Duodenal mucosa (tissue), 2 donors: ENCODE measurements at regions not wholly inside any gene's neighbourhood (a gene's known extent, or its start where the extent isn't known, plus 50 kb on each side); places are given as distances from the start of the nearest gene placed in this dataset.

Experiments used
- H3K27ac ChIP-seq: one replicate; pipeline ENCODE4 v1.7.0; 2013; ENCODE audit warnings: low read depth, low read length
- H3K27me3 ChIP-seq, 2 donors: one replicate each; pipeline ENCODE4 v1.7.0; 2013; ENCODE audit warnings: low read length in 2 of 2, control low read depth in 1 of 2; ENCODE audit not compliant: insufficient read depth in 2 of 2, control insufficient read depth in 1 of 2
- H3K36me3 ChIP-seq, 2 donors: one replicate each; pipeline ENCODE4 v1.7.0; 2013; ENCODE audit warnings: low read length in 2 of 2, control low read depth in 1 of 2; ENCODE audit not compliant: insufficient read depth in 2 of 2, control insufficient read depth in 1 of 2
- H3K4me1 ChIP-seq, 2 donors: one replicate each; pipeline ENCODE4 v1.7.0; 2013; ENCODE audit warnings: low read length in 2 of 2, control low read depth in 1 of 2; ENCODE audit not compliant: insufficient read depth in 2 of 2, control insufficient read depth in 1 of 2
- H3K4me3 ChIP-seq, 2 donors: one replicate each; pipeline ENCODE4 v1.7.0; 2013; ENCODE audit warnings: low read length in 2 of 2, low read depth in 1 of 2
- H3K9ac ChIP-seq, 2 donors: one replicate each; pipeline ENCODE4 v1.7.0; 2013; ENCODE audit warnings: low read length in 2 of 2, low read depth in 1 of 2
- H3K9me3 ChIP-seq, 2 donors: one replicate each; pipeline ENCODE4 v1.7.0; 2013; ENCODE audit warnings: low read length in 2 of 2, control low read depth in 1 of 2; ENCODE audit not compliant: control insufficient read depth in 1 of 2

DNA sequence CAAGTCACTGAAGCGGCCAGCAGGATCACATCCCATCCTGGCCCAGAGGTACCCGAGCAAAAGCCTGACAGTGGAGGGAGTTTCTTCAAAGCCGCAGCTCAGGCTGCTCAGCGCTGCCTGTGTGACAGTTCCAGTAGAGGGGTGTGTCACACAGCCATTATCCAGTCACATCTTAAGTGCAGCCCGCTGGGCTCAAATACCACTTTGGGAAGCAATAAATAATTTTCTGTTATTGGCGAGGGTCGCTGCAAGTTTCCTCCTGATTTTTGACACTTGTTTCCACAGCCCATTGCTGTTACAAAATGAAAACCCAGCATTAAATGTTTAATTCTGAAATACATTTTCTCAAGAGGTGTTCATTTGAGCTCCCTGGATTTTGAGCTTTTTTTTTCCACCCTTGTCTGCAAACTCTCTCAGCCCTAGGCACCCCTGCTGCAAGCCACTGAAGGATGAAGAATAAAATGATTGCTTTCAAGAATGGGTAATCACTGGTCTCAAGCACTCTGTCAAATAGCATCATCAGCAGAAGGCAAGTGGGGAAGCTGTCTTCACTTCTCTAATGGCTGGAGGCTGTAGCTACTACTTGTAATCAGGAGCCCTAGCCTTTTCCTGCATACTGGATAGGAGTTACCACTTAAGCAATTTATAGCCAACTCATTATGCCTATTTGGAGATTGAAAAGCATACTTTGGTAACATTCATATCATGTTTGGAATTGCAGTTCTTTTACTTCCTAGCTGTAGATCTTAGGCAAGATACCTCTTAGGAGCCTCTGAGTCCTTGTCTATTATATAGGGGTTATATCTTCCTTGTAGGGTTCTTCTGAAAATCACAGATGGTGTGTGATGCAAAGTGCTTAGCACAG, 373.7 kb downstream of the METTL15 start:
- H3K4me3 ChIP-seq = no peak overlapping the region
- no peak overlapping the region for H3K27ac ChIP-seq
- H3K27me3 ChIP-seq = no peaks in the 10 kb centered on the region
- no peaks in the 10 kb centered on the region for H3K9me3 ChIP-seq
- no peak overlapping the region for H3K9ac ChIP-seq
- H3K36me3 ChIP-seq = no peaks in the 10 kb centered on the region
- H3K4me1 ChIP-seq = no peaks in the 10 kb centered on the region

DNA sequence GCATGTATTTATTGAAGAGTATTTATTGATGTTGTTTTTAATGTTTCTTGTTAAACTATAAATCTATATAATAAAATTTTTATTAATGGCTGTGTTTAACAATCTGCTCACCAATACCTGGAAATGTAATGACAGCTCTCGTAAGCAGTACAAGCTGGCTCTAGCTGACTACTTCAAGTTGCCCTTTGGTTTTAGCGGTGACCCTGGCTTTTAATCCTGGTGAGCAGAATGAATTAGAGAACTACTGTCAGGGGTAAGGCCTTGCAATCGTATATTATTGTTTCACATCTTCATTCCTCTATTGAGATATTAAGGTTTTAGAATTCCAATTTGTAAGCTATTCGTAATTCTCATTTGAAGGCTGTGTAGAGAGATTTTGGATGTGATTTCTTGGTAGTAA, 372.2 kb downstream of the METTL15 start:
- H3K36me3 ChIP-seq = no peaks in the 10 kb centered on the region
- H3K4me3 ChIP-seq = no peak overlapping the region
- H3K27me3 ChIP-seq = no peaks in the 10 kb centered on the region
- H3K9me3 ChIP-seq = no peaks in the 10 kb centered on the region
- H3K27ac ChIP-seq = no peak overlapping the region
- no peak overlapping the region for H3K9ac ChIP-seq
- H3K4me1 ChIP-seq = no peaks in the 10 kb centered on the region

GRCh38 chr11:28476864-28477263, 368.7 kb downstream of the METTL15 start:
- Histone ChIP-seq H3K9me3 (no peaks in the 10 kb centered on the region), H3K27me3 (no peaks in the 10 kb centered on the region), H3K9ac (no peak overlapping the region), H3K27ac (no peak overlapping the region), H3K4me1 (no peaks in the 10 kb centered on the region), H3K4me3 (no peak overlapping the region), H3K36me3 (no peaks in the 10 kb centered on the region)

GRCh38 chr11:28476049-28476448, 367.9 kb downstream of the METTL15 start:
- Histone ChIP-seq H3K4me1 (no peaks in the 10 kb centered on the region), H3K27ac (no peak overlapping the region), H3K27me3 (no peaks in the 10 kb centered on the region), H3K9ac (no peak overlapping the region), H3K9me3 (no peaks in the 10 kb centered on the region), H3K4me3 (no peak overlapping the region), H3K36me3 (no peaks in the 10 kb centered on the region)

DNA sequence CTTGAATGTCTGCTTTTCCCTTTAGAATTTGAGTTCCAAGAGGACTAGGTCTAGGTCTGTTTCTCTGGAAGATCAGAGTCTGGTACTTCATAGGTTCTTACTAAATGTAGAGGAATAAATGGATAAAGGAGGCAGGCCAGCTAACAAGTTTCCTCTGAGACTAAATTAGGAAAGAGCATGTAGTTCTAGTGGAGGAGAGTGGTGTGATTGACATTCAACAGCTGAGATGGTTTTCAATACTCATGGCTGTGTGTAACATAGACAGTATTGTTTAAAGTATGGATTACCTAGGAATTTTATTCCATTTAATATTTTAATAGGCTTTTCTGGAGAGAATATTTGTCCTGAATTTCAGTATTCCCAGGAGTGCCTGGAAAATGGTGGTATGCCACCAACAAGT, 364.7 kb downstream of the METTL15 start:
- Histone ChIP-seq H3K4me1 (no peaks in the 10 kb centered on the region), H3K9me3 (no peaks in the 10 kb centered on the region), H3K9ac (no peak overlapping the region)

DNA sequence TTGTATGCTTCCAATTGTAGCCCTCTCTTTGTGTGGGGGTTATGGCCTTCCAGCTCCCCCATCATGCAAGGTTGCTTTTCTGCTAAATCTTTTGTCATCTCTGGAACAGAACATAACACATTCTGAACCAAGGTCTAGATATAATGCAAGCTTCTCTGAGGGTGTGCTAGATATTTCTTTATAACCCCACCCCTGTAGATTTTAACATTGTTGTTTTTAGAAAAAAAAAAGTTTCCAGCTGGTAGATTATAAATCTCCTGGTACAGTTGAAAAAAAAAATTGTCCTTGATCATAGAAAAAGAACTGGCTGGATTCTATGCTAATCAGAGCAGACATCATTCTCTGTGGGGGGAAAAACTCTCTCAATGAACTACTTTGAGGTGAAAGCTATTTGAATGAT, 363.3 kb downstream of the METTL15 start:
- no peaks in the 10 kb centered on the region for H3K27me3 ChIP-seq
- no peaks in the 10 kb centered on the region for H3K4me1 ChIP-seq
- no peaks in the 10 kb centered on the region for H3K36me3 ChIP-seq
- H3K9me3 ChIP-seq = no peaks in the 10 kb centered on the region
- H3K9ac ChIP-seq = no peak overlapping the region
- no peak overlapping the region for H3K4me3 ChIP-seq
- H3K27ac ChIP-seq = no peak overlapping the region

More for the DNA sequence above, 364.7 kb downstream of the METTL15 start:
- H3K36me3 ChIP-seq = no peaks in the 10 kb centered on the region
- H3K4me3 ChIP-seq = no peak overlapping the region
- no peaks in the 10 kb centered on the region for H3K27me3 ChIP-seq
- no peak overlapping the region for H3K27ac ChIP-seq

- H3K9me3 ChIP-seq = no peaks in the 10 kb centered on the region
- no peaks in the 10 kb centered on the region for H3K4me1 ChIP-seq
- no peak overlapping the region for H3K9ac ChIP-seq
- H3K36me3 ChIP-seq = no peaks in the 10 kb centered on the region
- no peak overlapping the region for H3K4me3 ChIP-seq
- no peak overlapping the region for H3K27ac ChIP-seq
- H3K27me3 ChIP-seq = no peaks in the 10 kb centered on the region
Measured at GRCh38 chr11:28470180-28470579, 362.0 kb downstream of the METTL15 start.

DNA sequence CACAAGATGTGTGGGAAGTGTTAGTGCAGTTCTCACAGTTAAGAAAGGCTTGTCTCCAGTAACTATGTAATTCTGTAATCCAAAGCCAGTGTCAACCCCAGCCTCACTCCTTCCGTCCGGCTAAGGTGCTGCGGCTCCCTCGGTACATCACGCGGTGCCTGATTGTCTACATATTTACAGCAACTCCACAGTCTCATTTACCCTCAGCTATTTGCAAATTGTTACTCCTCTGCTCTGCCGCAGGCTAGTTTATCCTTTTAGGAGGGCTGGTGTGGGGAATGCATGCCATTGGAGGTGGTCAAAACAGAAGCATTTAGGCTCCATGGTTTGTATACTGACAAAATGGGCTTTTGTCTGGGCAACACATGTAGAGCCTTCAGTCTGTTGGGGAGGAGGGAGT, 358.3 kb downstream of the METTL15 start:
- H3K4me1 ChIP-seq = no peaks in the 10 kb centered on the region
- H3K27ac ChIP-seq = no peak overlapping the region
- H3K27me3 ChIP-seq = no peaks in the 10 kb centered on the region
- H3K4me3 ChIP-seq = no peak overlapping the region
- H3K36me3 ChIP-seq = no peaks in the 10 kb centered on the region
- no peak overlapping the region for H3K9ac ChIP-seq
- no peaks in the 10 kb centered on the region for H3K9me3 ChIP-seq

DNA sequence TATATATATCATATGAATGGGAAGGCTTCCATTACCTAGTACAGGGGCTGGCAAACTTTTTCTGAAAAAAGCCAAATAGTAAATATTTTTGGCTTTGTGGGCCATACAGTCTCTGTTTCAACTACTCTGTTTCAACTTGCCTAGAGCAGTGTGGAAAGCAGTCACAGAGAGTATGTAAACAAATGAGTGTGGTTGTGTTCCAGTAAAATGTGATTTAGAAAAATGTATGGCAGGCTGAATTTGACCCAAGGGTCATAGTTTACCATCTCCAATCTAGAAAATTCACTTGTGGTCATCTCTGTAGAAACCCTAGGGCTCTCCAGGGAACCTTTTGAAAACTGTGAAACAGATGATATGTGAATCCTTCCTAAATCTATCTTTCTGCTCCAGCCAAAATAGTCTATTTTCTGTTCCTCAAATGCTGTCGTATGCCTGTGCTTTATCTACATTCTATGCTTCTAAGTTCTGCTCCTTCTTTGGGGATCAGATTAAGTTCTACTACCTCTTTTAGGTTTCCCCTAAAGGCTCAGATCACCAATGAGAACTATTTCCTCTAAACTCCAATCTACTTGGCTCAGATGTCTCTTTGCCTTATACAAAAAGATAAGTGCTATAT, 356.2 kb downstream of the METTL15 start:
- Histone ChIP-seq H3K36me3 (no peaks in the 10 kb centered on the region), H3K27ac (no peak overlapping the region), H3K27me3 (no peaks in the 10 kb centered on the region), H3K9me3 (no peaks in the 10 kb centered on the region), H3K4me1 (no peaks in the 10 kb centered on the region), H3K9ac (no peak overlapping the region), H3K4me3 (no peak overlapping the region)

DNA sequence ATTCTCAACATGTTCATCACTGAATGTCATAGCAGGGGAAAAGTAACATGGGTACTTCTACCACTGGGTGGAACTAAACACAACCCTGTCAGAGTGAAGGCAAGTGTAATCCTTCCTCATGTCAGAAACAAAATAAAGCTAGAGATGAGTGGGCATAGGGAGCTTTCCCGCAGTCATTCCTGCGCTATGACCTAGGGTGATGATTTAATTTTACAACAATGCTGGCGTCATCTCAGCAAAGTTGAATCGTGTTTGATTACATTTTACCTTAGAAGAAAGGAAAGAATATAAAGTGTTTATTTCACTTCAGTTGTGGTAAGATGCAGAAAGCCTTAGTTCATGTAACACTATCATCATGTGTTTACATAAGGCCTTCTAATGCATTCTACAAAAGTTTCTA, 355.6 kb downstream of the METTL15 start:
- Histone ChIP-seq H3K27ac (no peak overlapping the region), H3K4me1 (no peaks in the 10 kb centered on the region), H3K27me3 (no peaks in the 10 kb centered on the region), H3K4me3 (no peak overlapping the region), H3K9ac (no peak overlapping the region), H3K36me3 (no peaks in the 10 kb centered on the region), H3K9me3 (no peaks in the 10 kb centered on the region)
